ENCODE measurements at regions not wholly inside any gene's neighbourhood (a gene's known extent, or its start where the extent isn't known, plus 50 kb on each side); places are given as distances from the start of the nearest gene placed in this dataset.

GRCh38 chr4:154942176-154942575, 161.1 kb downstream of the RBM46 start:
- TF ChIP-seq CTCF (IDR thresholded peaks at IDR 0.05): no peak
- no peak for TF ChIP-seq POLR2A (IDR thresholded peaks at IDR 0.05)
